ENCODE measurements at regions not wholly inside any gene's neighbourhood (a gene's known extent, or its start where the extent isn't known, plus 50 kb on each side); places are given as distances from the start of the nearest gene placed in this dataset.

- no peak for DNase-seq
- ChIA-PET CTCF (no interaction called here), POLR2A (no interaction called here)
- intact Hi-C loops (cut with micrococcal nuclease): no loop called here
- H3K27me3 Mint-ChIP-seq: peaks cover 18% of the 10 kb centered on the region
- no peak overlapping the region for H3K4me3 Mint-ChIP-seq
- no peaks in the 10 kb centered on the region for H3K36me3 Mint-ChIP-seq
- H3K9me3 Mint-ChIP-seq: peaks cover 3% of the 10 kb centered on the region
- no peak overlapping the region for H3K27ac Mint-ChIP-seq
- no peaks in the 10 kb centered on the region for H3K4me1 Mint-ChIP-seq (ENCODE audit: low read depth)
Observed at GRCh38 chr7:27398851-27399250, 156.2 kb downstream of the EVX1 start.

DNA sequence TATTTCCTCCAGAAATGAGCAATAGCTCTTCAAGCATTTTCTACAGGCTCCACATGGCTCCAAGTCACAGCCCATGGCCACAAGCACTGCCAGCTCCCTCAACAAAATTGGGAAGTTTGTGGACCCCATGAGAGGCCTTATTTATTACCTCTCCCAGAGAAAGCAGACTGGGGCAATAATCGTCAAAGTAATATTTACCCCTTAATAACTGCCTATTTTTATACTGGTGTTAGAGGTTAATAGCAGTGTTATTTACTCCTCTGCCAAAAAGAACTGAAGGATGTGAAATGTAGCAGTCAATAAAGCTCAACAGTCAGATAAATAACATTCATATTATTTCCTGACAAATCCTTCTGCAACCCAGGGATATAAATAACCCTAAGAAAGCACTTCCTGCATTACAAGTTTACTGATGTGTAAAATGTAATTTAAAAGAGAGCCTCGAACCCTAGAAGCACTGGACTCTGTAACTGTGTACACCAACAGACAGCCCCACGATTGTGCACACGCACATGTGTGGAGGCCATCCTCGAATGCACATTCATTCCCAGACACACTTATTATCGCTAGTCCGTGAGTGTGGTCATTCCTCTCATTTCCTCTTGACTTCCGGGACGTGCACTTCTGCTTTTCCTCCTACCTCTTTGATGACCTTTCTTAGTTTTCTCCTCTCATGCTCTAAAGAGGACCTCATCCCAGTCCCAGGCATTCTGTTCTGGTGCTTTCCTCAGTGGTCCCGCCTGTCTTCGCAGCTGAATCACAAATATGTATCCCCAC is 157.4 kb downstream of the EVX1 start:
- Mint-ChIP-seq H3K4me1 (ENCODE audit: low read depth) (no peaks in the 10 kb centered on the region), H3K27ac (no peak overlapping the region), H3K27me3 (peaks cover 11% of the 10 kb centered on the region), H3K9me3 (peaks cover 3% of the 10 kb centered on the region), H3K4me3 (no peak overlapping the region), H3K36me3 (no peaks in the 10 kb centered on the region)
- DNase-seq: no peak
- ChIA-PET CTCF (no interaction called here), POLR2A (no interaction called here)
- intact Hi-C loops (cut with micrococcal nuclease): no loop called here

DNA sequence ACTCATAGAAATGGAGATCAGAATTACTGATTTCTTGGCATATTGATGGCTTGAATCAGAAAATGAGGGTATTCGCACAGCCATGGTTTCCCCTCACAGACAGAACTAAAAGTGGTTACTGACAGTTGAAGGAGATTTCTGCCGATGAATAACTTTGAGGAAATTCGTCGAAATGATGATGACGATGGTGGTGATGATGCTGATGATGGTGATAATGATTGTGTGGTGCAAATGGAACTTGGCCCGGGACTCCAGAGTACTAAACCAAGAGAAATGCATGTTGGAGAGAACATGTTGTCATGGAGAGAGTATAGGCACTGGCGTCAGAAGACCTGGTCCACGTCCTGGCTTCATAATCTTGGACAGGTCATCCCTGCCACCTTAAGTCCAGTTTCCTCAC is 163.2 kb downstream of the EVX1 start:
- peaks cover 3% of the 10 kb centered on the region for H3K9me3 Mint-ChIP-seq
- no peak for DNase-seq
- no peaks in the 10 kb centered on the region for H3K4me1 Mint-ChIP-seq (ENCODE audit: low read depth)
- intact Hi-C loops (cut with micrococcal nuclease): no loop called here
- H3K27ac Mint-ChIP-seq: no peak overlapping the region
- H3K27me3 Mint-ChIP-seq: peaks cover 7% of the 10 kb centered on the region
- H3K36me3 Mint-ChIP-seq: no peaks in the 10 kb centered on the region
- ChIA-PET CTCF (no interaction called here), POLR2A (no interaction called here)
- no peak overlapping the region for H3K4me3 Mint-ChIP-seq

DNA sequence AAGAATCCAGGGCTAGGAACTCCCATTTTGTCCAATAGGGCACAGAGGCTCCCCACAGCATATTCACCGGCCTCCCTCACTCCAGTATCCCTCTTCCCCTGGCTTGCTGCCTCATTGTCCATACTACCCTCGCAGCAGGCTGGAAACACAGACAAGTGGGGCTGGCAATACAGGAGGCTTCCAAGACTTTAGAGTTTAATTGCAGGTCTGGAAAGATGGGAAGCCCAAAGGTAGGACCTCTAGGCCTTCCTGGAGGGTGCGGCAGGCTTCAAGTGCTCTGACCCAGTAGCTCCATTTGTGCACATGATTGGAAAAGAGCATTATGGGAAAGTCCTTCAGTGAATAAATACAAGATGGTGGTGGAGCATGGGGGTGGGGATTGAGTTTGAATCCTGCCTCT is 166.7 kb downstream of the EVX1 start:
- POLR2A ChIA-PET: no interaction called here
- peaks cover 9% of the 10 kb centered on the region for H3K27me3 Mint-ChIP-seq
- intact Hi-C loops (cut with micrococcal nuclease): no loop called here
- CTCF ChIA-PET: no interaction called here
- H3K36me3 Mint-ChIP-seq: no peaks in the 10 kb centered on the region
- H3K4me1 Mint-ChIP-seq (ENCODE audit: low read depth): no peaks in the 10 kb centered on the region
- H3K27ac Mint-ChIP-seq: no peak overlapping the region
- H3K4me3 Mint-ChIP-seq: no peak overlapping the region
- no peaks in the 10 kb centered on the region for H3K9me3 Mint-ChIP-seq
- DNase-seq: no peak

DNA sequence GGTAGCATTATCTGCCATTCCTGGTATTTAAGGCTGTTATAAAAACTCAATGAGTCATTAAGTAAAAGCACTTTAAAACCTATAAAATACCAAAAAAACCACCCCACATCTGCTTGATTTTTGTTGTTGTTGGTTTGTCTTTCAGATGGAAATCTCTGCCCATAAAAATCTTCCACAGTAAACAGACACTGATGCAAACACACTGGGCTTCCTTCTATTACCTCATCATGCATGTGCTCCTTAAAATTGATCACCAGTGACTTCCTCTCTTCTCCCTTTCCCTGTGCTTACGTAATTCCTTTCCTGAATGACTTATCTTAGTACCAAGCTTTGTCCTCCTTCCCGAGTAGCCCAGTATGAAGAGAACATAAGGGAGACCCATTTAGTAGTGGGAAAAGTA is 167.2 kb downstream of the EVX1 start:
- Mint-ChIP-seq H3K4me1 (ENCODE audit: low read depth) (no peaks in the 10 kb centered on the region), H3K27ac (no peak overlapping the region), H3K4me3 (no peak overlapping the region), H3K27me3 (peaks cover 9% of the 10 kb centered on the region), H3K36me3 (no peaks in the 10 kb centered on the region), H3K9me3 (no peaks in the 10 kb centered on the region)
- no peak for DNase-seq
- intact Hi-C loops (cut with micrococcal nuclease): no loop called here
- POLR2A ChIA-PET: no interaction called here
- CTCF ChIA-PET: no interaction called here

- ChIA-PET CTCF (no interaction called here), POLR2A (no interaction called here)
- Mint-ChIP-seq H3K9me3 (no peaks in the 10 kb centered on the region), H3K27me3 (peaks cover 7% of the 10 kb centered on the region), H3K4me3 (no peak overlapping the region), H3K27ac (no peak overlapping the region), H3K36me3 (no peaks in the 10 kb centered on the region), H3K4me1 (ENCODE audit: low read depth) (no peaks in the 10 kb centered on the region)
- intact Hi-C loops (cut with micrococcal nuclease): no loop called here
- DNase-seq: no peak
Observed at GRCh38 chr7:27410812-27411544, 168.4 kb downstream of the EVX1 start.

GRCh38 chr7:27412164-27412563 is 169.6 kb downstream of the EVX1 start:
- no peak for DNase-seq
- ChIA-PET POLR2A (no interaction called here), CTCF (no interaction called here)
- Mint-ChIP-seq H3K9me3 (no peaks in the 10 kb centered on the region), H3K27me3 (peaks cover 9% of the 10 kb centered on the region), H3K27ac (no peak overlapping the region), H3K4me3 (no peak overlapping the region), H3K36me3 (no peaks in the 10 kb centered on the region), H3K4me1 (ENCODE audit: low read depth) (no peaks in the 10 kb centered on the region)
- intact Hi-C loops (cut with micrococcal nuclease): no loop called here

DNA sequence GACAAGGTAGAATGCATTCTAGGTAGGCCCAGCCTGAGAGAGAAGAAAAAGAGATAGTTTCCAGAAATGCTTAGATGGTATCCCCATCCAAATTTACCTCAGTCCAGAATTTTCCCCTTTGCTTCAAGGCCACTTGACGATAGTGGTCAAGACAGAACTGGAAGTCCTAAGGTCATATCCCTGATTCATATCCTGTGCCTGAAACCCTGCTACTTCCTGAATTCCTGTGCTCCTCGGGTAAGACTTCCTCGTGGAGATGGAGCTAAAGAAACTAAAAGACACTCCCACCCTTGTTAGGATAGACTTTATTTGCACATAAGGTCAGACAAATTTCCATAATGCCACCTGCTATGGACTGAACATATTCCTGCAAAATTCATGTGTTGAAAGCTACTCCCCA is 175.9 kb downstream of the EVX1 start:
- DNase-seq: no peak
- Mint-ChIP-seq H3K4me1 (ENCODE audit: low read depth) (no peaks in the 10 kb centered on the region), H3K36me3 (no peaks in the 10 kb centered on the region), H3K27me3 (peaks cover 2% of the 10 kb centered on the region), H3K27ac (no peak overlapping the region), H3K9me3 (no peaks in the 10 kb centered on the region), H3K4me3 (no peak overlapping the region)
- ChIA-PET POLR2A (no interaction called here), CTCF (no interaction called here)
- intact Hi-C loops (cut with micrococcal nuclease): no loop called here

DNA sequence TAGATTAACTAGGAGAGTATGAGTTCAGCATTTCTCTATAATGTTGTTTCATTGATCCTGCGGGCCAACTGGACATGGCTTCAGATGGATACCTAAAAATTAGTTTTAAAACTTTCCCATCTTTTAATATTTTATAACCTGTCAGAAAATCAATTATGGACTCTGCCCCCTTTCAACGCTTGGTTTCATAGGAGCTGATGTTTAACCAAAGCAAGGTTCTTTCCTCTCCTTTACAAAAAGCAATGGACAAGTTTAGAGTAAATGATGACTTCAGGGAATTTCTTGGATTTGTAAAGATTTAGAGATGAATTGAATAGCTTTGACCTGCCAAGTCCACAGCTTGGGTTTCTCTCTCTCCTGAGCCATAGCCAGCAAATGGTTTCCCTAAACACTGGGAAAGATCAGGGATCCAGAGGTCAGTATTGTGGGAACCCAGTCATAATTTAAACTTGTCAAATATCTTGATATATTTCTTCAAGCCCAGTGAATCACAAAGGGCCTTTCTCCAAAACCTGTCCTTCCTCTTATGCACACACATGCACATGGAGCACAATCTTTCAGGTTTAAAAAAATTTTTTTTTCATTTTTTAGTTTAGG is 177.1 kb downstream of the EVX1 start:
- no peak overlapping the region for H3K4me3 Mint-ChIP-seq
- H3K36me3 Mint-ChIP-seq: no peaks in the 10 kb centered on the region
- no peak overlapping the region for H3K27ac Mint-ChIP-seq
- peaks cover 2% of the 10 kb centered on the region for H3K27me3 Mint-ChIP-seq
- no peak for DNase-seq
- CTCF ChIA-PET: no interaction called here
- POLR2A ChIA-PET: no interaction called here
- intact Hi-C loops (cut with micrococcal nuclease): no loop called here
- H3K9me3 Mint-ChIP-seq: no peaks in the 10 kb centered on the region
- H3K4me1 Mint-ChIP-seq (ENCODE audit: low read depth): no peaks in the 10 kb centered on the region

DNA sequence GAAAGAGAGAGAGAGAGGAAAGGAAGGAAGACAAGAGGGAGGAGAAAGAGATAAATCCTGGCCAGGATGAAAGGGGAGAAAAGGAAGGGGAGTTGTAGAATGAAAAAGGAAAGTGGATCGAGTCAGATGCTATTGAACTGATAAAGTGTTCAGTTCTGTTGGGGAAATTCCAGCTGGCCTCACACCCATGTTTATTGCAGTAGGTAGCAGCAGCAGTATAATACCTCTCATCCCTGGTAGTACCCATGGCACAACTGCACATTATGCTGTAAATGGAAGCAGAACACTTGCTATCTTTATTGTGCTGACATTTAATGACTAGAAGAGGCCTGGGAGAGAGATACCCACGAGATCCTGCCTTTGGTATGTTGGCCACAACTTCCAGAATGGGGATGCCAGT is 178.1 kb downstream of the EVX1 start:
- no peak for DNase-seq
- ChIA-PET CTCF (no interaction called here), POLR2A (no interaction called here)
- Mint-ChIP-seq H3K36me3 (no peaks in the 10 kb centered on the region), H3K9me3 (no peaks in the 10 kb centered on the region), H3K4me3 (no peak overlapping the region), H3K27ac (no peak overlapping the region), H3K4me1 (ENCODE audit: low read depth) (no peaks in the 10 kb centered on the region), H3K27me3 (peaks cover 2% of the 10 kb centered on the region)
- intact Hi-C loops (cut with micrococcal nuclease): no loop called here

DNA sequence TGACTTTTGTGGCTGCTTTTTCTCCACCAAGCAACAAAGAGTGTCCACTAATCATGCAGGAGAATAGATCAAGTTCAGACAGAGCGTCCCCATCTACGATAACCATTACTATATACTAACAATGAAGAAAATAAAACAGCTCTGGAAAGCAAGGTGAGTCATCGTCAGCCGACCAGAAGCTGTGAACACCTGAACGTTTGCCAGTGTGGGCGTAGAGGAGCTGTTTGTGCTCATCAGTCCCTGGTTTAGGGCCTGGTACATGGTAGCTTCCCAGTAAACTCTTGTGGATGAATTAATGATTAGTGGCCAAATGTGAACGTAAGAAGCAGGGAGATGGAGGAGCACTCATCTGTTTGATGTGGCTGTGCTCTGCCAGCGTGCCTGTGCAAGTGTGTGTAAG is 180.7 kb downstream of the EVX1 start:
- H3K4me1 Mint-ChIP-seq (ENCODE audit: low read depth): no peaks in the 10 kb centered on the region
- CTCF ChIA-PET: no interaction called here
- H3K36me3 Mint-ChIP-seq: no peaks in the 10 kb centered on the region
- POLR2A ChIA-PET: no interaction called here
- H3K27me3 Mint-ChIP-seq: peaks cover 2% of the 10 kb centered on the region
- H3K4me3 Mint-ChIP-seq: no peak overlapping the region
- H3K9me3 Mint-ChIP-seq: no peaks in the 10 kb centered on the region
- intact Hi-C loops (cut with micrococcal nuclease): no loop called here
- H3K27ac Mint-ChIP-seq: no peak overlapping the region
- DNase-seq: no peak

GRCh38 chr7:27423821-27424220 is 181.2 kb downstream of the EVX1 start:
- no peak for DNase-seq
- Mint-ChIP-seq H3K4me3 (no peak overlapping the region), H3K36me3 (no peaks in the 10 kb centered on the region), H3K27ac (no peak overlapping the region), H3K27me3 (peaks cover 2% of the 10 kb centered on the region), H3K9me3 (no peaks in the 10 kb centered on the region), H3K4me1 (ENCODE audit: low read depth) (no peaks in the 10 kb centered on the region)
- ChIA-PET POLR2A (no interaction called here), CTCF (no interaction called here)
- intact Hi-C loops (cut with micrococcal nuclease): no loop called here

GRCh38 chr7:27424231-27424630 is 181.6 kb downstream of the EVX1 start:
- Mint-ChIP-seq H3K9me3 (no peaks in the 10 kb centered on the region), H3K27ac (no peak overlapping the region), H3K27me3 (peaks cover 2% of the 10 kb centered on the region), H3K4me3 (no peak overlapping the region), H3K36me3 (no peaks in the 10 kb centered on the region), H3K4me1 (ENCODE audit: low read depth) (no peaks in the 10 kb centered on the region)
- POLR2A ChIA-PET: no interaction called here
- CTCF ChIA-PET: no interaction called here
- intact Hi-C loops (cut with micrococcal nuclease): no loop called here
- no peak for DNase-seq

Measured in activated CD4-positive, alpha-beta memory T cell treated with anti-CD3 and anti-CD28 coated beads for 36 hours (primary cell).